ENCODE measurements at regions not wholly inside any gene's neighbourhood (a gene's known extent, or its start where the extent isn't known, plus 50 kb on each side); places are given as distances from the start of the nearest gene placed in this dataset.

- no peak for DNase-seq
These were observed 706.2 kb upstream of the CBLB start for GRCh38 chr3:106575029-106575428.

DNA sequence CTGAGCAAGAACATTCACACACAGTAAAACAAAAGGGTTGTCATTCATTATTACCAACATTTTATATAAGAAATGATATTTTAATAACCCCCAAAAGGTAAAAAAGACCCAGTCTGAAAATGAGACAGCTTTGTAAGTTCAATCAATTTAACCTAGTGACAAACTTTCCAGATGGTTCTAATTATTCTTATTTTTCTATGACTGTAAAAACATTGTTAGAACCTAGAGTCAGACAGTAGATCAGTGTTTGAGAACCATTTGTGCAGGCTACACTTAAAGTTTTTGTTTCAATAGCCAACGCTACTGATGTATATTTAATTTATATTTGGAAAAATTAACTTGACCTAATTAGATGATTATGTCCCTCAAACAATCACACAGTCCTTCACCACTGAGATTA, 708.4 kb upstream of the CBLB start:
- DNase-seq = no peak

GRCh38 chr3:106578911-106579310, 710.1 kb upstream of the CBLB start:
- DNase-seq = no peak

- no peak for DNase-seq
These were observed 713.3 kb upstream of the CBLB start for GRCh38 chr3:106582151-106582550.

GRCh38 chr3:106587551-106587950, 718.7 kb upstream of the CBLB start:
- DNase-seq = no peak

DNA sequence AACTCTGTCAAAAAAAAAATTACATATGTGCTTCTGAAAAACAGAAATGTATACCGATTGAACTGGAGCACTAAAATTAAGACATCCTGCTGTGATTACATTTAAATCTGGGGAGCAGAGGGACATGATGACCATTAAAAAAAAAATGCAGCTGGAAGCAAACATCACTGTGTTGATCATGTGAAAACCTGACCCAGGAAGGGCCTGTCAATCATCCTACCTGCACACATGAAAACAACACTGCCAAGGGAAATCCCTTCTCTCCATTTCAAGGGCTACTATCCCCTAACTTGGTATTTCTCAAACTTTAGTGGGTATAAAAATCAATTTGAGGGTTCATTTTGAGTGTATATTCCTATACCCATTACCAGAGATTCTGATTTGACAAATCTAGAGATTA, 719.9 kb upstream of the CBLB start:
- no peak for DNase-seq

DNA sequence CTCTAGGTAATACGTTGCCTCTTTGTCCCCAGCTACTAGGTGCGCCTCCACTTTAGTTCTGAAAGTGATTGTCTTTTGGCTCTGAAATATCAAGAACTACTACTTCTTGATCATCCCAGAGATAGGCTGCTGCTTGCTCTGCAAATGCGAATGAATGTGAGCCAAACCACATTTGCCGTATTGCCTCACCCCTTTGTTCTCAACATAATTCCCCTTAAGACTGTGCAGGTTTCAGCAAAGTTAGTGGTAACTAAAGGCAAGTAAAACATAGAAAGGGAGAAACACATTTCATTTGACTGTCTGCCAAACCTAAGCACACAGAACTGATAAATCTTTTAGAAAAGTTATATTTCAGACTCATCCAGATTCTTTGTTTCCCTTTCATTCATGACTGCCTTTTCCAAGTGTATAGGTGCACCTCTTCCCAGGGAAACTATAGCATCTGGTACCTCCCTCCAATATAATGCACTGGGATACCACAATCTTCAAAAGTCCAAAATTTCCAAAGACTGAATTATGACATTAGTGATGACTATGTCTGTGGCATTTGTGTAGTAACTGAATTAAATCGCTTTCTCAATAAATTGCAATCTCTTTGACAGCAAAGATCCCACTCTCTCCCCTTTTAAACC, 720.6 kb upstream of the CBLB start:
- DNase-seq = no peak

- no peak for DNase-seq
These were observed 721.4 kb upstream of the CBLB start for GRCh38 chr3:106590216-106590615.

DNA sequence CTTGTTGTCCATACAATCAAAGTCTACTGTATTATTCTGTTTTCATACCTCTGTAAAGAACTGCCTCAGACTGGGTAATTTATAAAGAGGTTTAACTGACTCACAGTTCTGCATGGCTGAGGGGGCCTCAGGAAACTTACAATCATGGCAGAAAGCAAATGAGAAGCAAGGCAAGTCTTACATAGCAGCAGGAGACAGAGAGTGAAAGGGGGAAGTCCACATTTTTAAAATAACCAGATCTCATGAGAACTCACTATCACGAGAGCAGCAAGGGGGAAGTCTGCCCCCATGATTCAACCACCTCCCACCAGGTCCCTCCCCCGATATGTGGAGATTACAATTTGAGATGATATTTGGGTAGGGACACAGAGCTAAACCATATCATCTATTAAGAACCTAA, 724.6 kb upstream of the CBLB start:
- no peak for DNase-seq

GRCh38 chr3:106609666-106610301, 741.0 kb upstream of the CBLB start:
- peak; percentile 31 for DNase-seq

GRCh38 chr3:106610362-106610959, 741.6 kb upstream of the CBLB start:
- DNase-seq = no peak

DNA sequence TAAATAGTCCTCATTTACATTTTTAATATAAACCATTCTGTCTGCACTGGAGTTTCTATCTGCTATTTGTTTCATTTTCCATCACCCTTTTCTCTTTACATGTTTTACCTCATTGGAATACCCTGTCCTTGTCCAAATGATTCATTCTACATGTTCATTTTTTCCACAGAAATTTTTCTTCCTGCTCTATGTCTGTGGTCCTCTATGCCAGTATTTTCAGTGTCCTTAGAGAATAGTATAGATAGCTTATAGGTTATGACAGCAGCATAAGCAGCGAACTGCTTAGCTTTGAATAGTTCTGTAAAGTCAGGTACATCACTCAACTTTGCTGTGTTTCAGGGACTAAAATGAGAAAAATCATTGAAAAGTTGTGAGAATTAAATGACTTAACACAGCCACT, 742.3 kb upstream of the CBLB start:
- no peak for DNase-seq

GRCh38 chr3:106611841-106612240, 743.0 kb upstream of the CBLB start:
- DNase-seq = no peak

GRCh38 chr3:106616556-106616955, 747.7 kb upstream of the CBLB start:
- no peak for DNase-seq

GRCh38 chr3:106617276-106617675, 748.5 kb upstream of the CBLB start:
- DNase-seq = no peak

GRCh38 chr3:106620646-106621045, 751.8 kb upstream of the CBLB start:
- DNase-seq = no peak

DNA sequence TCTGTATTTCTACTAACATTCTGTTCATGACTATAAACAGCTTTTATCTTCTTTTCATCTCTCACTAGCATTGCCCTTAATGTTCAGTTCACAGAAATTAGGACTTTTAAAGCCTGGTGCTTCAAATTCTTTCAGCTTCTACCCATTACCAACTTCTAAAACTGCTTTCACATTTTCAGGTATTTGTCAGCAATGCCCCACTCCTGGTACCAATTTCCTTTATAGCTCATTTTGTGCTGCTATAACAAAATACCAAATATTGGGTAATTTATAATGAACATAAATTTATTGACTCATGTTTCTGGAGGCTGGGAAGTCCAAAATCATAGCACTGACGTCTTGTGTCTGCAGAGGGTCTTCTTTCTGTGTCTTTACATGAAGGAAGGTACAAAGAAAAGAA, 753.1 kb upstream of the CCDC54 start:
- no peak for DNase-seq

DNA sequence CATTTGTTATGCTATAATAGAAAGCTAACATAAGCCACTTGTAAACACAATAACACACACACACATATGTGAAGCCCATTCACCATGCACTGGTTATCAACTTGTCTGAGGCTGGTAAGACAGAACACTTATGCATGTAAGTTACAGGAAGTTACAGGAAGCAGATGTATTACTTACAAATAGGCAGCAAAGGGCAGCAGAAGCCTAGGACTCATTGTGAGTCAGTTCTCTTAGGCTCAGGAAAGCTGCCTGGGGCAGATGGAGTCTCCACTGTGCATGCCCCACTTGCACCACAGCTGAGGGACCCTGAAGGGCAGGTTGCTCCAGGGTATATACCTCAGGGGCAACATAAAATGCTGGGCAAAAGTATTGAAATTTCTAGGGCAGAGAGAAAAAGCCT, 748.8 kb upstream of the CCDC54 start:
- DNase-seq = no peak

GRCh38 chr3:106629215-106629832, 747.9 kb upstream of the CCDC54 start:
- DNase-seq = no peak

GRCh38 chr3:106631373-106632108, 745.7 kb upstream of the CCDC54 start:
- no peak for DNase-seq

- no peak for DNase-seq
These were observed 742.0 kb upstream of the CCDC54 start for GRCh38 chr3:106635271-106635670.

- no peak for DNase-seq
These were observed 741.4 kb upstream of the CCDC54 start for GRCh38 chr3:106635826-106636225.

GRCh38 chr3:106640353-106640752, 736.9 kb upstream of the CCDC54 start:
- DNase-seq = no peak

DNA sequence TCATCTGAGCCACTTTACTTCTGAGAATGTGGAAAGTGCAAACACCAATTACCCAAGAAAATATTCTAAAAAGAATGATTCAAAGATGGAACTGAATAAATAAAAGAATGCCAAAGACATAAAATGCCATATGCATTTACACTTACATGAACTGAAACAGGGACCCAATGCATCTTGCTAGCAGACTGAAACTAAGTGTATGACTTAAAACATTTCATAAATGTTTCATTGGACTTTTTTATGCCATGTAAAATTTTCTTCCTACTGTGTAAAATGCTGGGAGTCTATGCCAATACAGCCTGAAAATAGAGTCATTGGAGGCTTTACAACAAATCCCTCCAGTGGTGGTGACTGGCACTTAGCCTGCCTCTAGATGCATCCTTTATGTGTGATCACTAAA, 735.1 kb upstream of the CCDC54 start:
- DNase-seq = no peak
